K562 (cell line): ENCODE measurements at regions not wholly inside any gene's neighbourhood (a gene's known extent, or its start where the extent isn't known, plus 50 kb on each side); places are given as distances from the start of the nearest gene placed in this dataset.

Source experiments
- ATAC-seq: fragments of 200-7000 bp; cut with Tn5 transposase; 3 replicates; pipeline ENCODE4 v1.9.1; 2020; ENCODE audit warnings: moderate library complexity
- BruUV-seq: library from RNA; stranded (reverse); fragments of 400-500 nt; replicated peaks from 2 replicates; lab custom pipeline; 2021; lab: Mats Ljungman, UMichigan
- CTCF ChIA-PET: fragments of 300-600 bp; formaldehyde crosslinking; extraction: SDS; loops from one replicate; lab custom pipeline; 2021; ENCODE audit warnings: low intra/inter-chr PET ratio; lab: Yijun Ruan, JAX
- POLR2A ChIA-PET: fragments of 300-600, 350-650 bp; sonication (Branson Sonifier 250); formaldehyde crosslinking; extraction: SDS; loops from one replicate; lab custom pipeline; 2021; ENCODE audit warnings: antibody characterized with exemption, inconsistent platforms; lab: Yijun Ruan, JAX
- DNase-seq, 4 experiments: peaks; one replicate each; pipeline versions ENCODE4 v3.0.0 to v3.0.0-alpha.2; 2011 to 2018; ENCODE audit warnings: low spot score in 3 of 4, mixed read lengths in 3 of 4; ENCODE audit errors: extremely low read depth in 1 of 4
- FAIRE-seq: peaks from 2 replicates; lab custom pipeline; 2011; peaks lifted over from hg19 to GRCh38; lab: Jason Lieb, UNC
- H2AFZ ChIP-seq: 2 replicates; pipeline ENCODE4 v1.6.0; 2011; ENCODE audit warnings: low read depth, low read length, control low read depth, inconsistent platforms
- H3K27ac ChIP-seq: fragments of 200-600 bp; 3 replicates; pipeline ENCODE4 v1.8.0; 2011; ENCODE audit warnings: low read depth, mild to moderate bottlenecking, control low read depth, inconsistent platforms, low read length, moderate library complexity, mixed read lengths; ENCODE audit errors: extremely low read depth
- H3K27me3 ChIP-seq, 2 experiments: fragments of 300-600 bp in 1 of 2; 2 replicates in 1 of 2; 3 replicates in 1 of 2; pipeline versions ENCODE4 v1.6.0 to v1.8.0; 2011; ENCODE audit warnings: inconsistent platforms in 2 of 2, low read length in 2 of 2, mild to moderate bottlenecking in 1 of 2, mixed read lengths in 1 of 2, moderate library complexity in 1 of 2; ENCODE audit not compliant: control insufficient read depth in 2 of 2, insufficient read depth in 2 of 2
- H3K36me3 ChIP-seq: fragments of 300-600 bp; 3 replicates; pipeline ENCODE4 v1.8.0; 2011; ENCODE audit warnings: mild to moderate bottlenecking, low read length, inconsistent platforms; ENCODE audit not compliant: control insufficient read depth, insufficient read depth
- H3K4me1 ChIP-seq, 2 experiments: fragments of 200-600 bp in 1 of 2; replicated peaks in 1 of 2; 2 replicates in 1 of 2; 3 replicates in 1 of 2; pipeline versions ENCODE4 v1.5.1 to v1.8.0; 2011; ENCODE audit warnings: inconsistent platforms in 2 of 2, low read length in 2 of 2, mild to moderate bottlenecking in 1 of 2, mixed read lengths in 1 of 2, moderate library complexity in 1 of 2; ENCODE audit not compliant: control insufficient read depth in 2 of 2, insufficient read depth in 2 of 2
- H3K4me2 ChIP-seq: 2 replicates; pipeline ENCODE4 v1.6.1; 2011; ENCODE audit warnings: low read length, control low read depth, inconsistent platforms, mixed read lengths; ENCODE audit not compliant: insufficient read depth
- H3K4me3 ChIP-seq: fragments of 200-600 bp; sonication (generic), shearing (Covaris generic); 2 replicates; pipeline ENCODE4 v1.5.1; 2016; ENCODE audit warnings: control low read depth, inconsistent platforms
- H3K79me2 ChIP-seq: fragments of 200-600 bp; 3 replicates; pipeline ENCODE4 v1.8.0; 2011; ENCODE audit warnings: low read length, inconsistent platforms; ENCODE audit not compliant: control insufficient read depth, insufficient read depth
- H3K9ac ChIP-seq, 2 experiments: 2 replicates each; pipeline versions ENCODE4 v1.6.0 to v1.6.1; 2011; ENCODE audit warnings: low read depth in 2 of 2, low read length in 2 of 2, control low read depth in 1 of 2, inconsistent platforms in 1 of 2, mild to moderate bottlenecking in 1 of 2, mixed read lengths in 1 of 2; ENCODE audit not compliant: insufficient read depth in 1 of 2
- H3K9me1 ChIP-seq: one replicate; pipeline ENCODE4 v1.6.0; 2011; ENCODE audit warnings: inconsistent platforms, mild to moderate bottlenecking, low read length, moderate library complexity; ENCODE audit not compliant: control insufficient read depth, insufficient read depth
- H3K9me3 ChIP-seq: replicated peaks from 2 replicates; pipeline ENCODE4 v1.5.1; 2011; ENCODE audit warnings: low read depth, low read length, inconsistent platforms; ENCODE audit not compliant: control insufficient read depth, insufficient read depth
- H4K20me1 ChIP-seq: replicated peaks from 2 replicates; pipeline ENCODE4 v1.6.1; 2011; ENCODE audit warnings: low read length, inconsistent platforms, mixed read lengths; ENCODE audit not compliant: control insufficient read depth, insufficient read depth
- ARNT ChIP-seq, 2 experiments: fragments of 450-650 bp; IDR thresholded peaks; 2 replicates each; pipeline ENCODE4 v1.6.1; 2016; ENCODE audit warnings: mild to moderate bottlenecking in 1 of 2
- CBFA2T2 ChIP-seq: fragments of 450-650 bp; conservative IDR thresholded peaks from 2 replicates; pipeline ENCODE4 v1.6.1; 2017; ENCODE audit warnings: mild to moderate bottlenecking
- CBX5 ChIP-seq: IDR thresholded peaks from 2 replicates; pipeline ENCODE4 v1.6.1; 2014; ENCODE audit warnings: low read depth, borderline replicate concordance
- HDAC2 ChIP-seq: fragments of 450-650 bp; IDR thresholded peaks from 2 replicates; pipeline ENCODE4 v1.6.1; 2016; ENCODE audit warnings: mild to moderate bottlenecking
- KHSRP ChIP-seq: fragments of 450-650 bp; IDR thresholded peaks from 2 replicates; pipeline ENCODE4 v1.6.1; 2017
- POLR2A ChIP-seq: fragments of 450-650 bp; conservative IDR thresholded peaks from 2 replicates; pipeline ENCODE4 v1.6.1; 2016
- RBM14 ChIP-seq: fragments of 200-400 bp; formaldehyde crosslinking; IDR thresholded peaks from 2 replicates; pipeline ENCODE4 v1.6.1; 2018; ENCODE audit warnings: low read depth, mild to moderate bottlenecking, low read length, moderate library complexity, borderline replicate concordance; ENCODE audit not compliant: insufficient read depth
- TCF3 ChIP-seq: sonication (generic); formaldehyde crosslinking; IDR thresholded peaks from 2 replicates; pipeline ENCODE4 v1.4.0; 2020; ENCODE audit warnings: mild to moderate bottlenecking, missing genetic modification reagents
- TRIM24 ChIP-seq, 2 experiments: fragments of 450-650 bp; IDR thresholded peaks; 2 replicates each; pipeline ENCODE4 v1.6.1; 2016
- ZNF561 ChIP-seq: fragments of 450-650 bp; formaldehyde crosslinking; conservative IDR thresholded peaks from 2 replicates; pipeline ENCODE4 v1.4.0; 2020; ENCODE audit warnings: mild to moderate bottlenecking, moderate library complexity
- ZNF79 ChIP-seq: fragments of 250-450 bp; sonication (Bioruptor Pico); IDR thresholded peaks from 2 replicates; pipeline ENCODE4 v1.4.0; 2020; ENCODE audit warnings: low read depth, mild to moderate bottlenecking, moderate library complexity
- WGBS: fragments of 100-300 bp; shearing (Covaris generic); methylation state at CpG from one replicate; pipeline ENCODE4 v1.1.6; 2016; ENCODE audit warnings: low coverage, mixed read lengths; ENCODE audit not compliant: insufficient coverage; ENCODE audit errors: missing lambda C conversion rate; 5-methylcytosine and 5-hydroxymethylcytosine counted together
- in situ Hi-C: fragments of 300-500 bp; cut with MboI; formaldehyde crosslinking; loops from 4 replicates; pipeline ENCODE4 v1.15.0; 2018; ENCODE audit warnings: inconsistent platforms, mixed read lengths
- intact Hi-C: fragments of 100-400 bp; cut with micrococcal nuclease; formaldehyde crosslinking; loops from 2 replicates; pipeline ENCODE4 v1.14.2; 2022
- TF ChIP-seq, protein P1 (sequence below), 2 experiments: fragments of 450-650 bp; conservative IDR thresholded peaks; 2 replicates each; pipeline ENCODE4 v1.6.1; 2017; ENCODE audit warnings: mild to moderate bottlenecking in 2 of 2, moderate library complexity in 2 of 2
- TF ChIP-seq, protein P2 (sequence below): sonication (generic); formaldehyde crosslinking; IDR thresholded peaks from 2 replicates; pipeline ENCODE4 v1.8.0; 2022; ENCODE audit warnings: missing genetic modification reagents, mild to moderate bottlenecking, borderline replicate concordance
- TF ChIP-seq, protein P3 (sequence below): fragments of 450-650 bp; formaldehyde crosslinking; IDR thresholded peaks from 2 replicates; pipeline ENCODE4 v1.4.0; 2020; ENCODE audit warnings: mild to moderate bottlenecking, moderate library complexity
- TF ChIP-seq, protein P4 (sequence below): fragments of 250-450 bp; sonication (Bioruptor Pico); IDR thresholded peaks from 2 replicates; pipeline ENCODE4 v1.8.0; 2021; ENCODE audit warnings: borderline replicate concordance, mild to moderate bottlenecking, moderate library complexity; ENCODE audit not compliant: poor library complexity, severe bottlenecking

DNA sequence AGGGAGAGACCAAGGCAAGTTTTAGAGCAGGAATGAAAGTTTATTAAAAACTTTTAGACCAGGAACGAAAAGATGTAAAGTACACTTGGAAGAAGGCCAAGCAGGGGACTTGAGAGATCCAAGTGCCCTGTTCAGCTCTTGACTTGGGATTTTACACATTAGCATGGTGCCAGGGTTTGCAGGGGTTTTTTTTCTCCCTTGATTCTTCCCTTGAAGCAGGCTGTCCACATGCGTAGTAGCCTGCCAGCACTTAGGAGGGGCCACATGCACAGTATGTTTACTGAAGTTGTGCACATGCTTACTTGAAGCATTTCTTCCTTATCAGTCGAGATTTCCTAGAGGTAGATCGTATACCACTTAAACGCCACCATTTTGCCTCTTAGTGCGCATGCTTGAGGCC, 277.5 kb upstream of the AGTR1 start:
- no peak for FAIRE-seq
- no peaks in the 10 kb centered on the region for H3K9me3 ChIP-seq

More for the DNA sequence above, 277.5 kb upstream of the AGTR1 start:
- Histone ChIP-seq H2AFZ (no peak overlapping the region), H3K79me2 (no peaks in the 10 kb centered on the region), H3K9ac (no peak overlapping the region), H3K27me3 (no peaks in the 10 kb centered on the region), H3K9me1 (no peaks in the 10 kb centered on the region), H3K4me2 (no peak overlapping the region), H3K4me3 (no peak overlapping the region), H3K36me3 (no peaks in the 10 kb centered on the region), H3K4me1 (no peaks in the 10 kb centered on the region), H4K20me1 (no peaks in the 10 kb centered on the region), H3K27ac (no peak overlapping the region)
- ChIA-PET POLR2A (no interaction called here), CTCF (no interaction called here)
- BruUV-seq: no TSS peak
- intact Hi-C loops (no loop called here), in situ Hi-C loops (no loop called here)
- no peak for TF ChIP-seq TCF3 (CRISPR knock-in tag)
- no peak for TF ChIP-seq CBX5
- TF ChIP-seq, protein P1, sequence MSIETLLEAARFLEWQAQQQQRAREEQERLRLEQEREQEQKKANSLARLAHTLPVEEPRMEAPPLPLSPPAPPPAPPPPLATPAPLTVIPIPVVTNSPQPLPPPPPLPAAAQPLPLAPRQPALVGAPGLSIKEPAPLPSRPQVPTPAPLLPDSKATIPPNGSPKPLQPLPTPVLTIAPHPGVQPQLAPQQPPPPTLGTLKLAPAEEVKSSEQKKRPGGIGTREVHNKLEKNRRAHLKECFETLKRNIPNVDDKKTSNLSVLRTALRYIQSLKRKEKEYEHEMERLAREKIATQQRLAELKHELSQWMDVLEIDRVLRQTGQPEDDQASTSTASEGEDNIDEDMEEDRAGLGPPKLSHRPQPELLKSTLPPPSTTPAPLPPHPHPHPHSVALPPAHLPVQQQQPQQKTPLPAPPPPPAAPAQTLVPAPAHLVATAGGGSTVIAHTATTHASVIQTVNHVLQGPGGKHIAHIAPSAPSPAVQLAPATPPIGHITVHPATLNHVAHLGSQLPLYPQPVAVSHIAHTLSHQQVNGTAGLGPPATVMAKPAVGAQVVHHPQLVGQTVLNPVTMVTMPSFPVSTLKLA (conservative IDR thresholded peaks at IDR 0.05): no peak
- TF ChIP-seq ZNF561: no peak
- TF ChIP-seq, protein P2, sequence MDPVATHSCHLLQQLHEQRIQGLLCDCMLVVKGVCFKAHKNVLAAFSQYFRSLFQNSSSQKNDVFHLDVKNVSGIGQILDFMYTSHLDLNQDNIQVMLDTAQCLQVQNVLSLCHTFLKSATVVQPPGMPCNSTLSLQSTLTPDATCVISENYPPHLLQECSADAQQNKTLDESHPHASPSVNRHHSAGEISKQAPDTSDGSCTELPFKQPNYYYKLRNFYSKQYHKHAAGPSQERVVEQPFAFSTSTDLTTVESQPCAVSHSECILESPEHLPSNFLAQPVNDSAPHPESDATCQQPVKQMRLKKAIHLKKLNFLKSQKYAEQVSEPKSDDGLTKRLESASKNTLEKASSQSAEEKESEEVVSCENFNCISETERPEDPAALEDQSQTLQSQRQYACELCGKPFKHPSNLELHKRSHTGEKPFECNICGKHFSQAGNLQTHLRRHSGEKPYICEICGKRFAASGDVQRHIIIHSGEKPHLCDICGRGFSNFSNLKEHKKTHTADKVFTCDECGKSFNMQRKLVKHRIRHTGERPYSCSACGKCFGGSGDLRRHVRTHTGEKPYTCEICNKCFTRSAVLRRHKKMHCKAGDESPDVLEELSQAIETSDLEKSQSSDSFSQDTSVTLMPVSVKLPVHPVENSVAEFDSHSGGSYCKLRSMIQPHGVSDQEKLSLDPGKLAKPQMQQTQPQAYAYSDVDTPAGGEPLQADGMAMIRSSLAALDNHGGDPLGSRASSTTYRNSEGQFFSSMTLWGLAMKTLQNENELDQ (CRISPR knock-in tag): no peak
- TF ChIP-seq CBFA2T2: no peak
- TF ChIP-seq, protein P3, sequence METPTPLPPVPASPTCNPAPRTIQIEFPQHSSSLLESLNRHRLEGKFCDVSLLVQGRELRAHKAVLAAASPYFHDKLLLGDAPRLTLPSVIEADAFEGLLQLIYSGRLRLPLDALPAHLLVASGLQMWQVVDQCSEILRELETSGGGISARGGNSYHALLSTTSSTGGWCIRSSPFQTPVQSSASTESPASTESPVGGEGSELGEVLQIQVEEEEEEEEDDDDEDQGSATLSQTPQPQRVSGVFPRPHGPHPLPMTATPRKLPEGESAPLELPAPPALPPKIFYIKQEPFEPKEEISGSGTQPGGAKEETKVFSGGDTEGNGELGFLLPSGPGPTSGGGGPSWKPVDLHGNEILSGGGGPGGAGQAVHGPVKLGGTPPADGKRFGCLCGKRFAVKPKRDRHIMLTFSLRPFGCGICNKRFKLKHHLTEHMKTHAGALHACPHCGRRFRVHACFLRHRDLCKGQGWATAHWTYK (CRISPR knock-in tag): no peak
- no peak for TF ChIP-seq ZNF79 (CRISPR knock-in tag)
- no peak for TF ChIP-seq RBM14
- TF ChIP-seq POLR2A: no peak
- TF ChIP-seq KHSRP: no peak
- no peak for TF ChIP-seq HDAC2
- no peak for TF ChIP-seq ARNT (IDR thresholded peaks at IDR 0.05)
- no peak for TF ChIP-seq TRIM24 (IDR thresholded peaks at IDR 0.05)
- TF ChIP-seq, protein P4, sequence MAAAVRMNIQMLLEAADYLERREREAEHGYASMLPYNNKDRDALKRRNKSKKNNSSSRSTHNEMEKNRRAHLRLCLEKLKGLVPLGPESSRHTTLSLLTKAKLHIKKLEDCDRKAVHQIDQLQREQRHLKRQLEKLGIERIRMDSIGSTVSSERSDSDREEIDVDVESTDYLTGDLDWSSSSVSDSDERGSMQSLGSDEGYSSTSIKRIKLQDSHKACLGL (CRISPR knock-in tag): no peak
- 3% methylated on average over 6 of the region's 6 CpGs for WGBS
- ATAC-seq (no peak), DNase-seq (no peak)
